Activated naive CD4-positive, alpha-beta T cell treated with anti-CD3 and anti-CD28 coated beads, Interleukin-2, amount 50 U/mL, for 72 hours (primary cell): ENCODE measurements at regions not wholly inside any gene's neighbourhood (a gene's known extent, or its start where the extent isn't known, plus 50 kb on each side); places are given as distances from the start of the nearest gene placed in this dataset.

Experiments
- ATAC-seq, 2 donors: fragments of 150-1000 bp; cut with Tn5 transposase; 2 replicates each; pipeline ENCODE4 v1.10.0; 2021; ENCODE audit warnings: mild to moderate bottlenecking in 2 of 2, moderate library complexity in 2 of 2
- DNase-seq, 2 donors: peaks; one replicate each; pipeline ENCODE4 v3.0.0; 2021 to 2022; ENCODE audit warnings: low spot score in 2 of 2
- H3K27ac Mint-ChIP-seq, 2 donors: one replicate each; pipeline ENCODE4 v1.8.0; 2022; ENCODE audit warnings: mild to moderate bottlenecking in 2 of 2, mixed read lengths in 2 of 2
- H3K36me3 Mint-ChIP-seq, 2 donors: one replicate each; pipeline ENCODE4 v1.8.0; 2022; ENCODE audit warnings: mixed read lengths in 2 of 2
- H3K9me3 Mint-ChIP-seq, 2 donors: one replicate each; pipeline ENCODE4 v1.8.0; 2022; ENCODE audit warnings: mixed read lengths in 2 of 2

- no peak for ATAC-seq
- no peak for DNase-seq
- Mint-ChIP-seq H3K9me3 (peaks cover 5% of the 10 kb centered on the region in 2 donors), H3K27ac (no peak overlapping the region), H3K36me3 (no peaks in the 10 kb centered on the region)
Observed at GRCh38 chr4:96844858-96845490, 1005.1 kb downstream of the PDHA2 start.

GRCh38 chr4:96845819-96846218 is 1005.9 kb downstream of the PDHA2 start:
- H3K9me3 Mint-ChIP-seq: peaks cover 5% of the 10 kb centered on the region in 2 donors
- no peak overlapping the region for H3K27ac Mint-ChIP-seq
- DNase-seq (no peak), ATAC-seq (no peak)
- H3K36me3 Mint-ChIP-seq: no peaks in the 10 kb centered on the region

GRCh38 chr4:96874657-96875056 is 1034.8 kb downstream of the PDHA2 start:
- H3K9me3 Mint-ChIP-seq: peaks cover 4 to 12% of the 10 kb centered on the region in 2 donors
- ATAC-seq (no peak), DNase-seq (no peak)
- no peak overlapping the region for H3K27ac Mint-ChIP-seq
- H3K36me3 Mint-ChIP-seq: peaks cover 0 to 8% of the 10 kb centered on the region in 2 donors

GRCh38 chr4:96879527-96879926 is 1039.6 kb downstream of the PDHA2 start:
- H3K36me3 Mint-ChIP-seq: peaks cover 0 to 8% of the 10 kb centered on the region in 2 donors
- no peak for DNase-seq
- no peak for ATAC-seq
- H3K27ac Mint-ChIP-seq: no peak overlapping the region
- peaks cover 8 to 12% of the 10 kb centered on the region in 2 donors for H3K9me3 Mint-ChIP-seq

GRCh38 chr4:96887857-96888256 is 1048.0 kb downstream of the PDHA2 start:
- ATAC-seq (no peak), DNase-seq (no peak)
- Mint-ChIP-seq H3K9me3 (peaks cover 5 to 12% of the 10 kb centered on the region in 2 donors), H3K27ac (no peak overlapping the region), H3K36me3 (no peaks in the 10 kb centered on the region)

GRCh38 chr4:96894621-96895020 is 1054.7 kb downstream of the PDHA2 start:
- no peak overlapping the region for H3K27ac Mint-ChIP-seq
- H3K36me3 Mint-ChIP-seq: no peaks in the 10 kb centered on the region
- DNase-seq (no peak), ATAC-seq (no peak)
- peaks cover 5 to 6% of the 10 kb centered on the region in 2 donors for H3K9me3 Mint-ChIP-seq

- Mint-ChIP-seq H3K27ac (no peak overlapping the region), H3K36me3 (no peaks in the 10 kb centered on the region), H3K9me3 (peaks cover 4 to 5% of the 10 kb centered on the region in 2 donors)
- DNase-seq: no peak
- ATAC-seq: no peak
Observed at GRCh38 chr4:96895826-96896225, 1055.9 kb downstream of the PDHA2 start.

- no peak for DNase-seq
- no peak for ATAC-seq
- Mint-ChIP-seq H3K36me3 (no peaks in the 10 kb centered on the region), H3K27ac (no peak overlapping the region), H3K9me3 (peaks cover 5 to 10% of the 10 kb centered on the region in 2 donors)
Observed at GRCh38 chr4:96912716-96913115, 1072.8 kb downstream of the PDHA2 start.

- ATAC-seq (no peak), DNase-seq (no peak)
- no peak overlapping the region for H3K27ac Mint-ChIP-seq
- H3K36me3 Mint-ChIP-seq: no peaks in the 10 kb centered on the region
- H3K9me3 Mint-ChIP-seq: peaks cover 7 to 10% of the 10 kb centered on the region in 2 donors
Observed at GRCh38 chr4:96913441-96914080, 1073.7 kb downstream of the PDHA2 start.

GRCh38 chr4:96916711-96917110 is 1076.8 kb downstream of the PDHA2 start:
- Mint-ChIP-seq H3K27ac (no peak overlapping the region), H3K36me3 (no peaks in the 10 kb centered on the region), H3K9me3 (peaks cover 15 to 18% of the 10 kb centered on the region in 2 donors)
- ATAC-seq (no peak), DNase-seq (no peak)

- DNase-seq: no peak
- Mint-ChIP-seq H3K36me3 (no peaks in the 10 kb centered on the region), H3K27ac (no peak overlapping the region), H3K9me3 (peaks cover 4 to 10% of the 10 kb centered on the region in 2 donors)
- no peak for ATAC-seq
Observed at GRCh38 chr4:96936886-96937285, 1097.0 kb downstream of the PDHA2 start.

GRCh38 chr4:96946552-96946951 is 1106.7 kb downstream of the PDHA2 start:
- no peaks in the 10 kb centered on the region for H3K36me3 Mint-ChIP-seq
- no peak overlapping the region for H3K27ac Mint-ChIP-seq
- peaks cover 4 to 13% of the 10 kb centered on the region in 2 donors for H3K9me3 Mint-ChIP-seq
- no peak for ATAC-seq
- no peak for DNase-seq

- Mint-ChIP-seq H3K36me3 (no peaks in the 10 kb centered on the region), H3K27ac (no peak overlapping the region), H3K9me3 (peaks cover 13 to 21% of the 10 kb centered on the region in 2 donors)
- ATAC-seq (no peak), DNase-seq (no peak)
Observed at GRCh38 chr4:96952610-96953009, 1112.7 kb downstream of the PDHA2 start.

GRCh38 chr4:96955226-96955625 is 1115.3 kb downstream of the PDHA2 start:
- no peak overlapping the region for H3K27ac Mint-ChIP-seq
- peaks cover 13 to 21% of the 10 kb centered on the region in 2 donors for H3K9me3 Mint-ChIP-seq
- ATAC-seq (no peak), DNase-seq (no peak)
- H3K36me3 Mint-ChIP-seq: no peaks in the 10 kb centered on the region

- H3K9me3 Mint-ChIP-seq: peaks cover 13 to 18% of the 10 kb centered on the region in 2 donors
- H3K36me3 Mint-ChIP-seq: no peaks in the 10 kb centered on the region
- DNase-seq: no peak
- no peak overlapping the region for H3K27ac Mint-ChIP-seq
- ATAC-seq: no peak
Observed at GRCh38 chr4:96955691-96956090, 1115.8 kb downstream of the PDHA2 start.

- no peaks in the 10 kb centered on the region for H3K36me3 Mint-ChIP-seq
- no peak for DNase-seq
- peaks cover 5 to 14% of the 10 kb centered on the region in 2 donors for H3K9me3 Mint-ChIP-seq
- no peak for ATAC-seq
- H3K27ac Mint-ChIP-seq: no peak overlapping the region
Observed at GRCh38 chr4:96969455-96969854, 1129.6 kb downstream of the PDHA2 start.

- H3K27ac Mint-ChIP-seq: no peak overlapping the region
- peaks cover 0 to 5% of the 10 kb centered on the region in 2 donors for H3K9me3 Mint-ChIP-seq
- no peak for ATAC-seq
- no peak for DNase-seq
- no peaks in the 10 kb centered on the region for H3K36me3 Mint-ChIP-seq
Observed at GRCh38 chr4:96972920-96973319, 1133.0 kb downstream of the PDHA2 start.

GRCh38 chr4:96974295-96974694 is 1134.4 kb downstream of the PDHA2 start:
- ATAC-seq: no peak
- Mint-ChIP-seq H3K36me3 (no peaks in the 10 kb centered on the region), H3K27ac (no peak overlapping the region), H3K9me3 (peaks cover 0 to 5% of the 10 kb centered on the region in 2 donors)
- DNase-seq: no peak
